Esophagus squamous epithelium (tissue), 5 donors: ENCODE measurements at regions not wholly inside any gene's neighbourhood (a gene's known extent, or its start where the extent isn't known, plus 50 kb on each side); places are given as distances from the start of the nearest gene placed in this dataset.

Experiments used
- DNase-seq: peaks from one replicate; lab custom pipeline; 2025; lab: John Stamatoyannopoulos, UW
- H3K27ac ChIP-seq, 4 donors: fragments of 200-600 bp; sonication (generic); one replicate each; pipeline ENCODE4 v1.5.1; 2016 to 2019; ENCODE audit warnings: mild to moderate bottlenecking in 1 of 4
- H3K27me3 ChIP-seq, 4 donors: fragments of 200-600 bp; sonication (generic); 1 replicate in 3 of 4; 2 replicates in 1 of 4; pipeline versions ENCODE4 v1.5.1 to v1.6.0; 2017 to 2021; ENCODE audit warnings: antibody characterized with exemption in 1 of 4
- H3K36me3 ChIP-seq, 3 donors: fragments of 200-600 bp; sonication (generic); one replicate each; pipeline ENCODE4 v1.5.1; 2016 to 2019
- H3K4me1 ChIP-seq, 3 donors: fragments of 200-600 bp; sonication (generic); one replicate each; pipeline ENCODE4 v1.5.1; 2017 to 2019
- H3K4me3 ChIP-seq, 4 donors: fragments of 200-600 bp; sonication (generic); 1 replicate in 3 of 4; 2 replicates in 1 of 4; pipeline ENCODE4 v1.5.1; 2016 to 2019; ENCODE audit warnings: mild to moderate bottlenecking in 2 of 4, moderate library complexity in 1 of 4
- H3K9me3 ChIP-seq, 3 donors: fragments of 200-600 bp; sonication (generic); one replicate each; pipeline ENCODE4 v1.5.1; 2016 to 2019
- POLR2A ChIP-seq, 4 donors: fragments of 450-650 bp; IDR thresholded peaks; one replicate each; pipeline ENCODE4 v1.6.1; 2017; ENCODE audit warnings: antibody characterized with exemption in 4 of 4, mild to moderate bottlenecking in 4 of 4, moderate library complexity in 3 of 4
- WGBS, 2 donors: methylation state at CpG; one replicate each; pipeline ENCODE4 v1.1.5; 2018; 5-methylcytosine and 5-hydroxymethylcytosine counted together
- intact Hi-C: fragments of 100-400 bp; cut with DNase I; formaldehyde crosslinking; loops from one replicate; pipeline ENCODE4 v1.15.0; 2022
- TF ChIP-seq, protein P1 (sequence below), 6 experiments: fragments of 450-650 bp in 4 of 6; fragments of 200-600 bp in 2 of 6; sonication (generic) in 2 of 6; IDR thresholded peaks; one replicate each; pipeline ENCODE4 v1.5.1; 2016 to 2019; ENCODE audit warnings: antibody characterized with exemption in 6 of 6, mild to moderate bottlenecking in 4 of 6, moderate library complexity in 4 of 6
- donor health status: DM: yes; HTN: yes; CAD: no.

DNA sequence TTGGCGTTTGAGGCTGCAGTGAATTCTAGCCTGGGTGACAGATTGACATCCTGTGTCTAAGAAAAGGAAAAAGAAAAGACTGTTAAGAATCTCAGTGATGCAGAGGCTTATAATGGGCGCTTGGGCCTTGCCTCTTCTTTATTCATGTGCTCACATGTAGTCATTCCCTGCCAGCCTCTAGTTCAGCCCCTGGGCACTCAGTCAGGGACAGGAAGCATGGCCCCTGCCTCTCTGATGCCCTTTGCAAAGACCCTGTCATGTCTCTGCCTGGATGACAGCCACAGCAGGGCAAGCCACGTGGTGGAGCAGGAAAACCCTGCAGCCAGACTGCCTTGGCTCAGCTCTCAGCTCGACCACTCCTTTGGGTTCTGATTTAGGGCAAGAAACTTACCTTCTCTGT, 368.9 kb downstream of the RPS24 start:
- H3K9me3 ChIP-seq = no peaks in the 10 kb centered on the region
- no peak for DNase-seq
- H3K4me1 ChIP-seq = peaks cover 7 to 23% (median 12%) of the 10 kb centered on the region in 3 donors
- H3K4me3 ChIP-seq = no peak overlapping the region
- intact Hi-C loops = no loop called here
- no peaks in the 10 kb centered on the region for H3K36me3 ChIP-seq
- TF ChIP-seq, protein P1, sequence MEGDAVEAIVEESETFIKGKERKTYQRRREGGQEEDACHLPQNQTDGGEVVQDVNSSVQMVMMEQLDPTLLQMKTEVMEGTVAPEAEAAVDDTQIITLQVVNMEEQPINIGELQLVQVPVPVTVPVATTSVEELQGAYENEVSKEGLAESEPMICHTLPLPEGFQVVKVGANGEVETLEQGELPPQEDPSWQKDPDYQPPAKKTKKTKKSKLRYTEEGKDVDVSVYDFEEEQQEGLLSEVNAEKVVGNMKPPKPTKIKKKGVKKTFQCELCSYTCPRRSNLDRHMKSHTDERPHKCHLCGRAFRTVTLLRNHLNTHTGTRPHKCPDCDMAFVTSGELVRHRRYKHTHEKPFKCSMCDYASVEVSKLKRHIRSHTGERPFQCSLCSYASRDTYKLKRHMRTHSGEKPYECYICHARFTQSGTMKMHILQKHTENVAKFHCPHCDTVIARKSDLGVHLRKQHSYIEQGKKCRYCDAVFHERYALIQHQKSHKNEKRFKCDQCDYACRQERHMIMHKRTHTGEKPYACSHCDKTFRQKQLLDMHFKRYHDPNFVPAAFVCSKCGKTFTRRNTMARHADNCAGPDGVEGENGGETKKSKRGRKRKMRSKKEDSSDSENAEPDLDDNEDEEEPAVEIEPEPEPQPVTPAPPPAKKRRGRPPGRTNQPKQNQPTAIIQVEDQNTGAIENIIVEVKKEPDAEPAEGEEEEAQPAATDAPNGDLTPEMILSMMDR (IDR thresholded peaks at IDR 0.05) = no peak
- no peak for TF ChIP-seq POLR2A (IDR thresholded peaks at IDR 0.05)
- H3K27ac ChIP-seq = no peak overlapping the region
- 29 to 40% methylated on average over 2 to 4 of the region's 4 CpGs for WGBS, 2 donors
- peaks cover 0 to 25% (median 0%) of the 10 kb centered on the region in 4 donors for H3K27me3 ChIP-seq

DNA sequence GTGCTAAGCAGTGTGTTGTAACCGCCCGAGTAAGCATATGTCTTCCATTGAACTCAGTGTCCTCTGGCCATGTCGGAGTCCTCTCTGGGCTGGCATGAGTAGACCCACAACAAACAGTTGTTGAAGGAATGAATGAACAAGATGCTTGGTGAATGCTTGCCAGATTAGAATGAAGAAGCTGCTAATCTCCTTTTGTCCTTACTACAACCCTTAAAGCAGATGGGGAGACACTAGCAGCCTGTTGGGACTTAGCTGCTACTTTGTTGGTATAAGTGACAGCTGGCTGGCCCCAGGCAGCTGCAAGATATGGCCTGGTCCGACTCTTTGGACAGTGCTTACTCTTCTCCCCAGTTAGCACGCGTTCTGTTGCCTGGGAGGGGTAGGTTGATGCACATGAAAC, 370.1 kb downstream of the RPS24 start:
- TF ChIP-seq, protein P1 (IDR thresholded peaks at IDR 0.05) = no peak
- no peak for TF ChIP-seq POLR2A (IDR thresholded peaks at IDR 0.05)
- Histone ChIP-seq H3K27ac (no peak overlapping the region), H3K27me3 (peaks cover 0 to 25% (median 0%) of the 10 kb centered on the region in 4 donors), H3K9me3 (no peaks in the 10 kb centered on the region), H3K4me1 (peaks cover 11 to 32% (median 15%) of the 10 kb centered on the region in 3 donors), H3K4me3 (no peak overlapping the region), H3K36me3 (no peaks in the 10 kb centered on the region)
- intact Hi-C loops = no loop called here
- 82 to 89% methylated on average over 4 of the region's 6 CpGs for WGBS, 2 donors
- no peak for DNase-seq

DNA sequence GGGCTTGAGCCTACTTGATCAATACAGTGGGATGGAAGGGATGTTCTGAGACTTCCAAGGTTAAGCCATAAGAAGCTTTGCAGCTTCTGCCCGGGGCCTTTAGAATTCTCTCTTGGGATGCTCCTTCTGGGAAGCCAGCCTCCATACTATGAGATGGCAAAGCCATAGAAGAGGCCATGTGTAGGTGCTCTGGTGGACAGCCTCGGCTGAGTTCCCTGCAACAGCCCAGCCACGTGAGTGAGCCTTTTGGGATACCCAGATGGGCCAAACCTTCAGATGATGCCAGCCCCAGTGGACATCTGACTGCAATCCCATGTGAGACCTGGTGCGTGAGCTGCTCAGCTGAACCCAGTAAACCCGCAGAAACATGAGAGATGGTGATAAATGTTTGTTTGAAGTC, 370.6 kb downstream of the RPS24 start:
- peaks cover 0 to 25% (median 0%) of the 10 kb centered on the region in 4 donors for H3K27me3 ChIP-seq
- H3K4me1 ChIP-seq = peaks cover 16 to 38% (median 19%) of the 10 kb centered on the region in 3 donors
- 72 to 83% methylated on average over 2 to 4 of the region's 5 CpGs for WGBS, 2 donors
- H3K9me3 ChIP-seq = no peaks in the 10 kb centered on the region
- DNase-seq = no peak
- H3K36me3 ChIP-seq = no peaks in the 10 kb centered on the region
- TF ChIP-seq, protein P1 (IDR thresholded peaks at IDR 0.05) = no peak
- no peak for TF ChIP-seq POLR2A (IDR thresholded peaks at IDR 0.05)
- H3K4me3 ChIP-seq = no peak overlapping the region
- no peak overlapping the region for H3K27ac ChIP-seq
- intact Hi-C loops = no loop called here

DNA sequence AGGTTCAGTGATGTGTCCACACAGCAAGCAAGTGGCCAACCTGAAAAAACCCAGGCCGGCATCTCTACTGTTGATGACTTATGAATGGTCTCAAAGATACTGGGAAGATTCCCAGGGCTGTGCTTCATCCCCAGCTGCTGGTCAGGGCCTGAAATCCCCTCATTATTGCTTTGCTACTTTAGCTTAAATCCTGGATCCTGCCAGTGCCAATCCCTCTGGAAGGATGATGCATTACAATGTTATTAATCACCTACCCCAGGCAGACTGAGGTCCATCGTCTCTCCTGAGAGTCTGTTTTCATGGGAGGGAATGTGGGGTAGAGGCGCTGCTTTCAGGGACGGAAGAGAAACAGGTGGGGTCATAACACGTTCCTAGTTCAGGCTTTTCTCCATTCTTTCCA, 371.6 kb downstream of the RPS24 start:
- WGBS, 2 donors = 63 to 76% methylated on average over 4 to 5 of the region's 5 CpGs
- Histone ChIP-seq H3K36me3 (no peaks in the 10 kb centered on the region), H3K27me3 (peaks cover 0 to 25% (median 0%) of the 10 kb centered on the region in 4 donors), H3K4me1 (peaks cover 16 to 38% (median 19%) of the 10 kb centered on the region in 3 donors), H3K9me3 (no peaks in the 10 kb centered on the region), H3K27ac (no peak overlapping the region), H3K4me3 (no peak overlapping the region)
- DNase-seq = no peak
- TF ChIP-seq POLR2A (IDR thresholded peaks at IDR 0.05) = no peak
- TF ChIP-seq, protein P1 (IDR thresholded peaks at IDR 0.05) = no peak
- intact Hi-C loops = no loop called here

DNA sequence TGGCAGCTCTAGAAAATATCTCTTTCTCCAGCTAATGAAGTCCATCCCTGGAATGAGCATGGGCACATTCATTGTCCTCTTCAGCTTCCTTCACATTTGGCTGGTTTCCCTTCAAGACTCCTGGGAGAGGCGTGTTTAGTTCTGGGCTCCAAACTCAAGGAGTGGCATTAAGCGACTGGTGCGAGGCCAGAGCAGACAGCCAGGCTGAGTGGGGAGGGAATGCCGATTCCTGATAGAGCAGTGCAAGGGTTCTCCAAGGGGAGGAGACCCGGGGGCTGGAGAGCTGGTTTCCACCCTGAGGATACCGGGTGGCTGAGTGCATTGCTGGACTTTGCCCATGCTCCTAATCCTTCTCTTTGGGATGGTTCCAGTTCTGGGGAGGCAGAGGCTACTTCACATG, 372.1 kb downstream of the RPS24 start:
- TF ChIP-seq POLR2A (IDR thresholded peaks at IDR 0.05) = no peak
- TF ChIP-seq, protein P1 (IDR thresholded peaks at IDR 0.05) = no peak
- Histone ChIP-seq H3K9me3 (no peaks in the 10 kb centered on the region), H3K27ac (no peak overlapping the region), H3K4me3 (no peak overlapping the region), H3K27me3 (peaks cover 0 to 25% (median 0%) of the 10 kb centered on the region in 4 donors), H3K36me3 (no peaks in the 10 kb centered on the region), H3K4me1 (peaks cover 16 to 38% (median 19%) of the 10 kb centered on the region in 3 donors)
- no peak for DNase-seq
- intact Hi-C loops = no loop called here
- WGBS, 2 donors = 40 to 70% methylated on average over 1 to 6 of the region's 6 CpGs
